ENCODE measurements at regions not wholly inside any gene's neighbourhood (a gene's known extent, or its start where the extent isn't known, plus 50 kb on each side); places are given as distances from the start of the nearest gene placed in this dataset.
"Not testable (repeated sequence)": the region's sequence is repeated elsewhere in the genome, so short reads cannot be mapped to it uniquely, and the experiment has no call there.

DNA sequence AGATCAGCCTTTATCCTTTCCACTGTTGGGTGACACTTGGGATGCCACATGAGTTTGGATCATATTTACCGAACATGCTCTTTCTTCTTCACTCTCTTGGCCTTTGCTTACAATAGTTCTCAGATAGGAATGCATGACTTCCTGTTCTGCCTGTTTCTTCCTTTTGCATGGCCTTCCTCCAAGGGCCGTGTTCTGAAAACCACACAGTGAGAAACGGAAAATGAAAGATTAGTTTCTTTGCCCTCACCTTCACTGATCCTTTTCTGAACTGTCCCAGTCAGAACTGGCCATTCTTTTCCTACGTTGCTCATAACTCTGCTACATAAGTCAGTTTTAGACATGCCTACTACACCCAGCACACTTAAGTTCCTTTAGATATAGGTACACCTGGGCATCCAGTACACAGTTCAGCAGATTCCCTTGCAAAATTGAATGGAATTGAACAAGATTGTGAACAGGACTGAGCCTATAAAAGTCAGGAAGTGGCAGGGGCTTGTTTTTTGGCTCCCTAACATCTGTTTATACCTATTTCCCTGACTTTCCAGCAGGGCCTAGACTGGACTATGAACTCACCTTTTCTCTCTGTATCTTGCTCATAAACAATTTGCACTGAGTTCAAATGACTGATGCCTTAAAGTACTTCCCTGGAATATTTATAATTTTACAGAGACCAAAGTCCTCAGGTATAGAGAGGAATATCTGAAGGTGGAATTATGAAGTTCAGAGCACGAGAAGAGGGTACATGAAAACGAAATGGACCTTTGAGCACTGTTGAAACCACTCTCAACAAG lies 186.4 kb upstream of the ST6GAL2 start:
- in situ Hi-C loops (cut with HindIII; ENCODE audit: low pct_ligation_motif_present, low pct_unique_long_range_greater_than_20kb, low sequenced_read_pairs): no loop called here
- no peak for DNase-seq

DNA sequence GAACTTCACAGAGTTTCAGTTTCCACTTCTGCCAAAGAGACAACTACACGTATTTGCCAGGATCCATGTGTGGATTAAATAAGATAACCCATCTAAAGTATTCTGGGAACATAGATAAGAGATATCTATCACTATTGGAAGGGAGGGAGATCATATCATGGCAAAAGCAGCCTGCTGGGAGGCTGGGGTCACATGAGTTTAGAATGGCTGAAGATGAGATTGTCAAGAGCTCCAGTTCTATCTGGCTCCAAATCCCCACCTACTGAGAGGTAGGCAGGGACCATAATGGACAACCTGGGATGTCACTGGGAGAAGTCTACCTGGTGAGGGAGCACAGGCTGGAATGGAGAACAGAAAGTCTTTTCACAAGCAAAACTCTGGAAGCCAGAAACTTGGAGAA lies 192.6 kb upstream of the ST6GAL2 start:
- DNase-seq: no peak
- in situ Hi-C loops (cut with HindIII; ENCODE audit: low pct_ligation_motif_present, low pct_unique_long_range_greater_than_20kb, low sequenced_read_pairs): no loop called here

DNA sequence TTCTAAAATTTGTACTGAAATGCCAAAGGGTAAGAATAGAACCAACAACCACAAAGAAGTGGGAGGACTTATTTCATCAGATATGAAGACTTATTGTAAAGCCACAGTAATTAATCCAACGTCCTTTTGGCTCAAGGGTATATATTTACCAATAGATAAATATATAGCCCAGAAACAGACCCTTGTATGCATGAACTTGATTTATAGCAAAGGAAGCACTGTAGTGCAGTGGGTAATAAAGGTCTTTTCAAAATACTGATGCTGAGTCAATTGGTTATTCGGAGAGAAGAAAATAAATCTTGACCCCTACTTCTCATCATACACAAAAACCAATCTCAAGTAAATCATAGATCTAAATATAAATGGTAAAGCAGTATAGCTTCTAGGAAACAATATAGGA lies 200.5 kb upstream of the ST6GAL2 start:
- in situ Hi-C loops (cut with HindIII; ENCODE audit: low pct_ligation_motif_present, low pct_unique_long_range_greater_than_20kb, low sequenced_read_pairs): no loop called here
- no peak for DNase-seq

DNA sequence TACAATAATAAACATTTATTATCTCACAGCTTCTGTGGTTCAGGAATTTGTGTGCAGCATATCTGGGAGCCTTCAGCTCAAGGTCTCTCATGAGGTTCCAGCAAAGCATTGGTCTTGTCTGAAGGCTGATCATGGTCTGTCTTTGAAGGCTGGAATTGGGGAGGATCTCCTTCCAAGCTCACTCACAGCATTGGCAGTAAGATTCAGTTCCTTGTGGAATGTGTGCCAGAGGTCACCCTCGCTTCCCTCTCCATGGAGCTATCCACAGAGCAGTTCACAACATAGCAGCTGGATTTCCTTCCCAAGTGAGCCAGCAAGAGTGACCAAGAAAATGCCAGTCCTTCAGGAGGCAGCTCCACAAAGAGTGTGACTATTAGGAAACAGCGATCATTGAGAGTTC lies 202.2 kb upstream of the ST6GAL2 start:
- in situ Hi-C loops (cut with HindIII; ENCODE audit: low pct_ligation_motif_present, low pct_unique_long_range_greater_than_20kb, low sequenced_read_pairs): no loop called here
- DNase-seq: no peak

DNA sequence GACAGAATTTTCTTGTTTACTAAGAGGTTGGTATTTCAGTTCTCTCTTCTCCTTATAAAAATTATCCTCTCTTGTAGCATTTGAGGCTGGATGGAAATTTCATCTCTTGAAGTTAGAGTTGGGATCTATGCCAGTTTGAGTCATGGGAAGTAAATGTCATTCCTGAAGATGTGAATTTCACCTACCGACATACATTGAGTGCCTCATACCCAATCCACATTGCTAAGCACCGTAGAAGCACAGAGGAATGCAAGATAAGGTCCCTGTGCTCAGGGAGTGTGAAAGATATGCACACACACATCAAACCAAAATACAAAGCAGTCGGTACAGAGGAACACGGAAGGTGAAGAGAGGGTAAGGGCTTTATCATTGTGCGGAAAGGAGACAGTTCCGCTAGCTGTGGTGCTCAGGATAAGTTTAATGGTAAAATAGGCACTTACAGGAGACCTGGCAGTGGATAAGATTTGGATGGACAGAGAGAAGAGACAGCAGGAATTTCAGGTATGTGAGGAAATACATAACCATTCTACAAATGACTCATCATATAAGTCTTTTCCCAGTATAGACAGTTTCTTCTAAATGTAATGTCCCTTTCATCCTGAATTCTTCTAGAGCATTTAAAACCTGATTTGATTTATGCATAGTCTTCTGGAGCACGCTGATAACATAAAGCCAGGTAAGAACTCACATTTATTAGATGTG lies 205.3 kb upstream of the ST6GAL2 start:
- peak; percentile 3 for DNase-seq
- in situ Hi-C loops (cut with HindIII; ENCODE audit: low pct_ligation_motif_present, low pct_unique_long_range_greater_than_20kb, low sequenced_read_pairs): no loop called here

DNA sequence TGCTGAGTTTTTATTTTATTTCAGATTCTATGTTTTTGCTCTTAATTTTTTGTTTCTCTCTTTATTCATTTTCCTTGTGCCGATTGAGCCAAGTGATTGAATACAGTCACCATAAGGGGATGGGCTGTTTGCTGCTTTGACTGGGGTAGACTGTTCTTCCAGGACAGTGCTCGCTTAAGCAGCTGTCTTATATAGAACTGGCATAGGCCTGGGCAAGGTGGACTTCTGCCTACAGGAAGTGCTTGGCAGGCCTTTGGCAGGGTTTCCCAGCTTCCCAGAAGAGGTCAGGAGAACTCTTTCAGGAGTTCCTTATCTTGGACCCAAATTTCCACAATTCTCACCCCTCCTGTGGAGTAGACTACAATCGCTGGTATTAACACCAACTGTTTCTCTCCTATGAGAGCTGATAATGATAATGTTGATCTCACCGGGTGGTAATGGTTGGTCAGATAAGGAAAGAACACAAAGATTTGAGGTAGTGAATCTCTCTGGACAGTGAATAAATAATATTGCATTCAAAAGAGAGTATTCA lies 207.5 kb upstream of the ST6GAL2 start:
- in situ Hi-C loops (cut with HindIII; ENCODE audit: low pct_ligation_motif_present, low pct_unique_long_range_greater_than_20kb, low sequenced_read_pairs): no loop called here
- DNase-seq: no peak

DNA sequence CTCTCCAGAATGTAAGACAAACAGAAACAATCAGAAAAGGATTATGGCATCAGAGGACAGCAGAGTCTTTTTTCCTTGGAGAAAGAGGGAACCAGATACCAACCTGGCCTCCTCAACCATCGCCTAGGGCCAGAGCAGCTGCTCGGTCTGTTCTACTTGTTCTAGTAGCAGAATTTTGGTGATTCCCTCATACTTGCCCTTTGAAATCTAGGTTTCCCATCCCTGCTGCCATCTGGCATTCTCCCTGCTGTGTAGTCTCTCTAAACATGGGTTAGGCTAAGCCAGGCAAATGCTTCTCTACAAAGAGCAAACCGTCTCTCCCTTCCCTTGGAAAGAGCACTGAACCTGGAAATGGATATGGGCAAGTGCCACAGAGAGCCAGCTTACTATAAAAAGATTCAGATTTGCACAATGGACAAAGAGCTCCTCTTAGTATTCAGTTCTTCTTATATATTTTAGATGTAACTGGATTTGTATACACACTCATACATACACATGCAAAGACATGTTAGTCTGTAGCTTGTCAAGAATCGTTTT lies 208.6 kb upstream of the ST6GAL2 start:
- in situ Hi-C loops (cut with HindIII; ENCODE audit: low pct_ligation_motif_present, low pct_unique_long_range_greater_than_20kb, low sequenced_read_pairs): no loop called here
- DNase-seq: no peak

DNA sequence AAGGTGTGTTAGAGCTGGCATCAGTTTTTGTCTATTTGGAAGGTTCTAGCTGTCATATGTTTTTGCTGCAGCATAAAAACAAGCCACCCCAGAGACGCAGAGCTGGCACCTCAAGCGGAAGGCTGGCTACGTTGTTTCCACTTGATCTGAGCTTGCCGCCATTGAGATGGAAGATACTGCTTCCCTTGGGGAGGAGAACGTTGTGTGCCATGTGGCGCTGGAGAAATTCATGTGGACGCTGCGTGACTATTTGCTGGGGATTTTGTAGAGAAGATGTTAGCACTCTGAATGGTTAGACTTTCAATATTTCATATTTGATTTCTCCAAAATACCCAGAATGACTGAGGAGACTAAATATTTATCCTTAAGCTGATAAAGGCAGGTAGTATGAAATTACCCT lies 216.2 kb upstream of the ST6GAL2 start:
- in situ Hi-C loops (cut with HindIII; ENCODE audit: low pct_ligation_motif_present, low pct_unique_long_range_greater_than_20kb, low sequenced_read_pairs): no loop called here

DNA sequence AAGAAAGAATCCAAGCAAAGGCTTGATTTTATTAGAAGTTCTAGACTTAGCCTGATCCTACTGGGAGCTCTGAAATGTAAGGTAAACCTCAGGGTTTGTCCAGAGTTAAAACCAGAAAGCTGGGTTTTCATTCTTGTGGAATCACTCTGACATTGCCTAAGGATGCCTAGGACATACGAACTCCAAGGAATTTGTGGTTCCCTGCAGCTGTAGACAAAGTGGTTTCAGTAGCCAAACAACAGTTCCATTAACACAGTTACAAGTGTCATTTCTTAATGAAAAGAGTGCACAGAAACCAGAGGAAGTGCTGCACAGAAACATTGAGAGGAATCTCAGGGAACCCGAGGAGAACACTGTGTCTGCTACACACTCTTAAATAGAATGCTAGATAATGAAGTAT lies 221.4 kb upstream of the ST6GAL2 start:
- in situ Hi-C loops (cut with HindIII; ENCODE audit: low pct_ligation_motif_present, low pct_unique_long_range_greater_than_20kb, low sequenced_read_pairs): no loop called here
- no peak for DNase-seq

More for the DNA sequence above, 216.2 kb upstream of the ST6GAL2 start:
- DNase-seq: no peak

DNA sequence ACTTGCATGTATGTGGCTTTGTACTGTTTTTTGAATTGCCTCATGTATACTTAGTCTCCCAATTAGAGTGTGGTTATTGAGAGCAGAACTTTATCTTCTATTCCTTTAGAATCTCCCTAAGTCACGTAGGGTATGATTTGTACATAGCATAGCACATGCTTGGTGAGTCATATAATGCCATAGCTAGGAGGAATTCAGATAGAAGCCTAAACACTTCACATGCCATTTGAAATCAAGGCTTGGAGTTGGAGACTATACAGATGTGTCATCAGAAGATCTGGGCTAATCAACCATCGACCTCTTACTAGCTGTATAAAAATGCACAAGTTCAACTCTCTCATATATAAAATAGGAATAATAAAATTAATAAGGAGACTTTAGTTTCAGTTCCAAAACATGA lies 222.6 kb upstream of the ST6GAL2 start:
- in situ Hi-C loops (cut with HindIII; ENCODE audit: low pct_ligation_motif_present, low pct_unique_long_range_greater_than_20kb, low sequenced_read_pairs): no loop called here
- no peak for DNase-seq

DNA sequence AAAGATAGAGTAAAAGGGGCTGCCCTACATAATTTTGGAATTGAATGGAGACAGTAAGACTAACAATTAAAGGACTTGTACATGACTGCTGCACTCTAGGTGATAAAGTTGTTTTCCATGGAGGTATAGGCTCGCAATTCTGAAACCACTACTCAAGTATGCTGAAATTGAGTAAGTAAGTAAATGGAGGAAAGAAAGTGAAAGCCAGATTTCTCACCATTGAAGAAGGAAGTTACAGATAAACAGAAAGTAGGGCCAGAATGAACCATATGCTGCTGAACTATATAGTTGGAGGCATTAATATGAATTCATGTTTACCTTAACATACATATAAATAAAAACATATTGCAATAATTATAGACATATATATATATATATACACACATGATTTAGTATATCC lies 225.7 kb upstream of the ST6GAL2 start:
- no peak for DNase-seq
- in situ Hi-C loops (cut with HindIII; ENCODE audit: low pct_ligation_motif_present, low pct_unique_long_range_greater_than_20kb, low sequenced_read_pairs): no loop called here

DNA sequence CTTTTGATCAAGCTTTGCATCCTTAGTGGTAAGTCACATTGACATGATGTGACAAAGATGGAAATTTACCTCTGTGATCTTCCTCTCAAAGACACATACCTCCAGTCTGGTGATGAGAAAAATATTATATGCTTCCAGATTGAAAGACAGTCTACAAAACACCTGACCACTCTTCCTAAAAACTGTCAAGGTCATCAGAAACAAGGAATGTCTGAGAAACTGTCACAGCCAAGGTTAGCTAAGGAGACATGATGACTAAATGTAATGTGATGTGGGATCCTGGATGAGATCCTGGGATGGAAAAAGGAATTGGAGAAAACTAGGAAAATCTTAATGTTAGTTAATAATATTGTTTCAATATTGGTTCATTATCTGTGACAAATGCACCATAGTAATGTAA lies 226.6 kb upstream of the ST6GAL2 start:
- in situ Hi-C loops (cut with HindIII; ENCODE audit: low pct_ligation_motif_present, low pct_unique_long_range_greater_than_20kb, low sequenced_read_pairs): no loop called here

DNA sequence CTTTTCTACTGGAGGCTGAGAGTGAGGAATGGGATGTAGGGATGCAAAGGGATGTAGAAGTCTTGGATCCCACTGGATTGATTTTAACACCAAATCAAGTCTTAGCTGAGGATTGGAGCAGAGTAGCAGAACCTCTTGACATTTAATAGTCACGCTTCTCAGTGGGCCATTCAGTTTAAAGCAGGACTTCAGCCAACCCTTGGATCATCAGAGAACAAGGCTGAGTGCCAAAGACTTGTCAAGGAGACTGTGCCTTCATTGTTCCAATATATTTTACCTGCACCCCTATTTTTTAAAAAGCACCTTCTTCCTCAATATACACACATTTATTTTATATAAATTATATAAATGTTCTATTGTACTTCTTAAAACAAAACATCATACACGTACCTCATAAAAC lies 242.4 kb upstream of the ST6GAL2 start:
- in situ Hi-C loops (cut with HindIII; ENCODE audit: low pct_ligation_motif_present, low pct_unique_long_range_greater_than_20kb, low sequenced_read_pairs): no loop called here
- DNase-seq: no peak

More for the DNA sequence above, 226.6 kb upstream of the ST6GAL2 start:
- no peak for DNase-seq

DNA sequence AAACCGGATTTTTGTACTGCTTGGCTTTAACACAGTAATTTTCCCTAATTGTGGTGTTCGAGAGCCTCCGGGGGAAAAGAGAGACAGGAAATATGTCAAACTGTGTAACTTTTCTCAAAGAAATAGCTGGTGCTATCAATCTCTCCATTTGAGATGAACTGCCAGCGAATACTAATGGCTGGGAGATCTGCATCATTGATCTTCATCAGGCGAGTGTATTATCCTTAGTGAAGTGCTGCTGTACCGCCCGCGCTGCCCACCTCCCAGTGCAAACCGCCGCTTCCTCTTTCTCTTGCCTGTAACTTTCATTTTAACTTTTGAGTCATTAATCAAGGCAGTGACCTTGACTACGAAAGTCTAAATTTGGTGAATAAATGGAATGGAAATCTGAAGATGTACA lies 246.1 kb upstream of the ST6GAL2 start:
- no peak for DNase-seq
- in situ Hi-C loops (cut with HindIII; ENCODE audit: low pct_ligation_motif_present, low pct_unique_long_range_greater_than_20kb, low sequenced_read_pairs): no loop called here

DNA sequence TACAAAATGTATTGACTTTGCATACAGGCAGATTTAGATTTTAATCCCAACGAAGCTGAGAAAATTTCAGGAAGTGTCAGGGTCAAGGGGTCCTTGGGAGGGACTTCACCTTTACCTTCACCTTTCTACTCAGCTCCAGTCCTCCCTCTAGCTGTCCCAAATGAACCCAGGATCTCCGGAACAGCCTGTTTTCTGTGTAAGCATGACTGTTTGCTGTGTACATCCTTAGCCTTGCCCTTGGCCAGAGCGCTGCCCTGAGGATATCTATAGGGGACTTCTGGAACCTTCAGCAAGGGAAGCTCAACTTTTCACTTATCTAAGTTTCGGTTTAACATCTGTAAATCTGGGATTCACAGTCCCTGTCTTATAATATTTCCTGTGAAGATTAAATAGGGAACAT lies 246.8 kb upstream of the ST6GAL2 start:
- DNase-seq: no peak
- in situ Hi-C loops (cut with HindIII; ENCODE audit: low pct_ligation_motif_present, low pct_unique_long_range_greater_than_20kb, low sequenced_read_pairs): no loop called here

DNA sequence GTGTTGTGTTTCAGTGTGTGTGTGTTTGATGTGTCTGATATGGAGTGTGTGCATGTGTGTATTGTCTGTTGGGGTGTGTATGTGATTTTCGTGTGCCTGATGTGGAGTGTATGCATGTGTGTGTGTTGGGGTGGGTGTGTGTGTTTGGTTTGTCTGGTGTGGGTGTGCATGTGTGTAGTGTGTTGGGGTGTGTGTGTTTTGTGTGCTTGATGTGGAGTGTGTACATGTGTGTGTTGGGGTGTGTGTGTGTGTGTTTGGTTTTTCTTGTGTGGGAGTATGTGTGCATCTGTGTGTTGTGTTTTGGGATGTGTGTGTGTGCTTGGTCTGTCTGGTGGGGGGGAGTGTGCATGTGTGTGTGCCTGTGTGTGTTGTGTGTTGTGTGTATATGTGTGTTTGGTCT lies 247.4 kb upstream of the ST6GAL2 start:
- in situ Hi-C loops (cut with HindIII; ENCODE audit: low pct_ligation_motif_present, low pct_unique_long_range_greater_than_20kb, low sequenced_read_pairs): no loop called here

DNA sequence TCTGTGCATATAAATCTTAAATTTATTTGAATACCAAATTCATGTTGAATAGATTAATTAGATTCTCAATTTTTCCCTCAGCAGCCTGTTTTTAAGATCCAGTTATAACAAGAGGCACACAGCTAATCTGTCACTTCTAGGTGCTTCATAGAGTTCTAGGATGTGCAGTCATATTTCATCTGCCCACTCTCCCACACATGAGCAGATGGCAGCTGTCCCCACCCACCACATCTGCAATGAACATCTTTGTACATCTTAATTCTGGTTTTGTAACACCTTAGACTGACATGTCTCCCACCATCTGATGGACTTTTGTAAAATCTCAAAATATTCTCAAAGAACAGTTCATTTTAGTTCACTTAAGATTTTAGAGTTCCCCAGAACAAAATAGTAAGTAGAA lies 250.8 kb upstream of the ST6GAL2 start:
- in situ Hi-C loops (cut with HindIII; ENCODE audit: low pct_ligation_motif_present, low pct_unique_long_range_greater_than_20kb, low sequenced_read_pairs): no loop called here
- no peak for DNase-seq

More for the DNA sequence above, 247.4 kb upstream of the ST6GAL2 start:
- no peak for DNase-seq

DNA sequence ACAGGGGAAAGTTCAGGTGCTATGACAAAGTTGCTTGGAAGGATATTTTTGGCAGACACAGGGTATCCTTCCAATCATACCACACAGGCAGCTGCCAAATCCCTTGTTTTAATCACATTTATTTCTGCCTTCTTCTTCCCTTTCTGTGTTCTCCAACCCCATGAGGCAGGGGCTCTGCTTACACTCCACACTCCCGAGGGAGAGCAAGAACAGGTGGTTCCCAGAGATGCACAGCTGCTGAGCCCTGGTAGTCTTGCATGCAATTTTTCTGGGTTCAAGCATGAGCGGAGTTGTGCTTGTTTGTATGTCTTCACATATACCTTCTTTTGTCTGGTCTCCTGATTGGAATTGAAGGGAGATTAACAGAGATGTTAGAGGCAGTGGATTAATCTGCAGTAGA lies 251.7 kb upstream of the ST6GAL2 start:
- DNase-seq: no peak
- in situ Hi-C loops (cut with HindIII; ENCODE audit: low pct_ligation_motif_present, low pct_unique_long_range_greater_than_20kb, low sequenced_read_pairs): no loop called here

DNA sequence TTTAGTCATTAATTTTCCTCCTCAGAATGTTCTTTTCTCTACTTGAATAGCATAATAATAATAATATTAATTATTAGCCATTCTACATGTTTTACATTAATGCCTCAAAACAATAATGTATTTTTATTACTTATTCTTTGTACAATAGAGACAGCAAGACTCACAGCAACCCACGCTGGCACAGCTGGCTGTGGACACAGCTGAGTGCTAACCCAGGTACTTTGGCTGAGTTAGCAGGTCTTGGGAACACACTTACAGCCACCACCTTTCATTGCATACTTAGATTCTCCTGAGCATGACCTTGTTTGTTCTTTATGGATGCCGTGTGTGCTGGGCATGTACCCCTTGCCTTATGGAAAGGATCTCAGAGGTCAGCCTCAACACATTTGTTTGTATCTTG lies 260.2 kb upstream of the ST6GAL2 start:
- no peak for DNase-seq
- in situ Hi-C loops (cut with HindIII; ENCODE audit: low pct_ligation_motif_present, low pct_unique_long_range_greater_than_20kb, low sequenced_read_pairs): no loop called here

DNA sequence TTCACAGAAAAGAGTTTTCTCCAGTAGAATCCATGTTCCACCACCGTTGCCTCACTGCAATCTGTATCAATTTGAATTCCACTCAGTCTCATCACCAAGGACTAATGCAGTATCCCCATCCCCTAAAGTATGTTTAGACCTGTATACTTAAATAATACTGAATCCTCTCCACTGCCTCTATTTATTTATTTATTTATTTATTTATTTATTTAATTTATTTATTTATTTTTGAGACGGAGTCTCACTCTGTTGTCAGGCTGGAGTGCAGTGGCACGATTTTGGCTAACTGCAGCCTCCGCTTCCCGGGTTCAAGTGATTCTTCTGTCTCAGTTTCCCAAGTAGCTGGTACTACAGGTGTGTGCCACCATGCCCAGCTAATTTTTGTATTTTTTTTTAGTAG lies 260.7 kb upstream of the ST6GAL2 start:
- in situ Hi-C loops (cut with HindIII; ENCODE audit: low pct_ligation_motif_present, low pct_unique_long_range_greater_than_20kb, low sequenced_read_pairs); DNase-seq: not testable (repeated sequence)

All from ACHN (cell line).